ENCODE measurements at regions not wholly inside any gene's neighbourhood (a gene's known extent, or its start where the extent isn't known, plus 50 kb on each side); places are given as distances from the start of the nearest gene placed in this dataset.

DNA sequence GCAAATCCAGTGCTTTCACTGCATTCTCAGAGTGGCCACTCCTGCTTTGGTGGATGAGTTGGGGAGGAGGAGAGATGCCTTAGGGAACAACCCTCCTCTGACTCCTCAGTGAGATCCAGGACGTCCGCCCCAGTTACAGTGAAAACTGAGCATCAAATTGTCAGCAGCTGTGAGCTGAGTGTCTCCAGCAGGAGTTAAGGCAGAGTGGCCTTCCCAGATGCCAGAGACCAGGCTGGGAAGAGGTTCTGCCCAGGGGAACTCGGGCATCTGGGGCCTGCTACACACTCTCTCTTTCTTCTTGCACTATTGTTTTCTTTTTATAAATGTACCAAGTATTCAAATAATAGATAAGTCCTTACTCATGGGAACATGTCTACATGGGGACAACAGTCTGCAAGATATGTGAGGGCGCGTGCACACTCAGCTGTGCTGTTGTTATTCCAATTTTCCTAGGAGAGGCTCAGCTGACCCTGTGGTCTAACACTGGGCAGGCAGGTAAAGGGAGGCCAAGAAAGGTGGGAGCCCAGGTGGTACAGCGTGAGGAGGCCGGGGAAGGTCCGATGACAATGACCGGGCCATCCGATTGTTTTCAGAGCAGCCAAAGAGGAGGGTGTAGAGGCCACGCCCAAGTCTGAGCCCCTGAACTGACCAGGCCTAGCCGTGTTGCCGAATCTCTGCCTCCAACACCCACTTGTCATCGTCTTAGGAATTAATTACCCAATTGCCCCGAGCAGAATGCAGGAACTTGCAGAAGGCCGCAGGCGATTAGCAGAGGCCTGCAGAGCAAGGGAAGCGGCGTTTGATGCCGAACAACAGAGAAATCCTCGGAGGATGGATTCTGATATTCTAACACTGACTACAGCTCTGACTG lies 166.9 kb downstream of the ANAPC1 start:
- H4K91ac ChIP-seq (ENCODE audit: insufficient read depth, low read depth, low read length), result no peak overlapping the region
- H3K56ac ChIP-seq (ENCODE audit: extremely low read depth, insufficient read depth, low read length), result no peak overlapping the region
- H2AK9ac ChIP-seq (replicated peaks; ENCODE audit: low read depth, low read length, poor library complexity), result peak overlapping the region; percentile 42
- no peak overlapping the region for H4K8ac ChIP-seq (ENCODE audit: low read depth in 2 of 2, low read length in 2 of 2)
- ATAC-seq (ENCODE audit: low read depth), result no peak
- peaks cover 18% of the 10 kb centered on the region for H3K27me3 ChIP-seq (ENCODE audit: control insufficient read depth, insufficient read depth, low read length)
- no peak overlapping the region for H3K23ac ChIP-seq (ENCODE audit: low read depth, low read length)
- no peak overlapping the region for H2BK20ac ChIP-seq (ENCODE audit: low read depth, low read length)
- no peak overlapping the region for H4K5ac ChIP-seq (ENCODE audit: low read depth, low read length)
- DNase-seq, result no peak
- no peak overlapping the region for H2BK120ac ChIP-seq (ENCODE audit: low read depth, low read length)
- H3K4me2 ChIP-seq (ENCODE audit: low read depth, low read length), result no peak overlapping the region
- H2AK5ac ChIP-seq (ENCODE audit: low read depth, low read length), result no peak overlapping the region
- ChIA-PET CTCF (no interaction called here), POLR2A (ENCODE audit: unreplicated experiment) (no interaction called here)
- TF ChIP-seq, protein P1, sequence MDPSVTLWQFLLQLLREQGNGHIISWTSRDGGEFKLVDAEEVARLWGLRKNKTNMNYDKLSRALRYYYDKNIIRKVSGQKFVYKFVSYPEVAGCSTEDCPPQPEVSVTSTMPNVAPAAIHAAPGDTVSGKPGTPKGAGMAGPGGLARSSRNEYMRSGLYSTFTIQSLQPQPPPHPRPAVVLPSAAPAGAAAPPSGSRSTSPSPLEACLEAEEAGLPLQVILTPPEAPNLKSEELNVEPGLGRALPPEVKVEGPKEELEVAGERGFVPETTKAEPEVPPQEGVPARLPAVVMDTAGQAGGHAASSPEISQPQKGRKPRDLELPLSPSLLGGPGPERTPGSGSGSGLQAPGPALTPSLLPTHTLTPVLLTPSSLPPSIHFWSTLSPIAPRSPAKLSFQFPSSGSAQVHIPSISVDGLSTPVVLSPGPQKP (IDR thresholded peaks at IDR 0.05; ENCODE audit: borderline replicate concordance, low read depth, low read length), result no peak
- TF ChIP-seq NFE2L2 (IDR thresholded peaks at IDR 0.05; ENCODE audit: low read depth, low read length) (no peak), MAFK (IDR thresholded peaks at IDR 0.05; ENCODE audit: low read depth, low read length) (no peak)
- H3K18ac ChIP-seq (ENCODE audit: low read depth, low read length), result no peak overlapping the region
- H2BK15ac ChIP-seq (ENCODE audit: low read depth, low read length), result no peak overlapping the region
- H2BK5ac ChIP-seq (ENCODE audit: low read depth, low read length, poor library complexity, severe bottlenecking), result no peak overlapping the region
- in situ Hi-C loops (cut with MboI; ENCODE audit: low sequenced_read_pairs), result loop anchor here (25.0 kb wide), 1 partner anchor 905 kb away; no protein-coding TSS in a partner anchor
- H3K4me1 ChIP-seq (ENCODE audit: control insufficient read depth, insufficient read depth, low read length), result no peaks in the 10 kb centered on the region
- dilution Hi-C loops (cut with HindIII; ENCODE audit: low sequenced_read_pairs, unreplicated experiment), result no loop called here
- no peak overlapping the region for H2AFZ ChIP-seq (replicated peaks; ENCODE audit: low read length, poor library complexity)
- BruUV-seq (replicated peaks), result no TSS peak
- no peaks in the 10 kb centered on the region for H4K20me1 ChIP-seq (ENCODE audit: insufficient read depth, low read length)
- H3K36me3 ChIP-seq (ENCODE audit: control insufficient read depth, insufficient read depth, low read length), result no peaks in the 10 kb centered on the region
- 87% methylated on average over 9 of the region's 21 CpGs; no CpG with 5 or more reads in 1 of the 2 experiments for WGBS, 2 experiments (ENCODE audit: extremely low coverage in 2 of 2, insufficient read length in 1 of 2)
- intact Hi-C loops (cut with micrococcal nuclease), result no loop called here
- no peaks in the 10 kb centered on the region for H3K9me1 ChIP-seq (ENCODE audit: insufficient read depth, low read length)
- H3K9me3 ChIP-seq (ENCODE audit: control insufficient read depth, insufficient read depth, low read length), result peaks cover 4% of the 10 kb centered on the region
- H3K9ac ChIP-seq (ENCODE audit: low read depth, low read length), result no peak overlapping the region
- no peak overlapping the region for H3K4ac ChIP-seq (ENCODE audit: low read depth, low read length)
- no peaks in the 10 kb centered on the region for H3K79me1 ChIP-seq (ENCODE audit: low read depth in 1 of 2, low read length in 2 of 2)
- no peak overlapping the region for H3K4me3 ChIP-seq (ENCODE audit: insufficient read depth, low read depth, low read length)
- H3K27ac ChIP-seq (ENCODE audit: insufficient read depth, low read length), result no peak overlapping the region
- no peak overlapping the region for H3K14ac ChIP-seq (replicated peaks; ENCODE audit: low read depth, low read length)

Small RNAs in the stretch of these regions (microRNA-seq; reads per million reads assigned to microRNA genes)
- 0 reads per million in 2 experiments for gene MIR4435-2 (ENCODE audit: insufficient read depth in 1 of 2, insufficient read length in 1 of 2, unreplicated experiment in 1 of 2)

Small RNAs in the stretch of these regions (small RNA-seq; reads per million reads assigned to genes)
- gene MIR4435-2, result 0 reads per million in 5 experiments
